DLD1 (cell line): ENCODE measurements at regions not wholly inside any gene's neighbourhood (a gene's known extent, or its start where the extent isn't known, plus 50 kb on each side); places are given as distances from the start of the nearest gene placed in this dataset.
"Not testable (repeated sequence)": the region's sequence is repeated elsewhere in the genome, so short reads cannot be mapped to it uniquely, and the experiment has no call there.

Experiments used
- in situ Hi-C: cut with HindIII; loops from 2 replicates; pipeline ENCODE4 v1.10.0; 2017; ENCODE audit warnings: low sequenced_read_pairs

DNA sequence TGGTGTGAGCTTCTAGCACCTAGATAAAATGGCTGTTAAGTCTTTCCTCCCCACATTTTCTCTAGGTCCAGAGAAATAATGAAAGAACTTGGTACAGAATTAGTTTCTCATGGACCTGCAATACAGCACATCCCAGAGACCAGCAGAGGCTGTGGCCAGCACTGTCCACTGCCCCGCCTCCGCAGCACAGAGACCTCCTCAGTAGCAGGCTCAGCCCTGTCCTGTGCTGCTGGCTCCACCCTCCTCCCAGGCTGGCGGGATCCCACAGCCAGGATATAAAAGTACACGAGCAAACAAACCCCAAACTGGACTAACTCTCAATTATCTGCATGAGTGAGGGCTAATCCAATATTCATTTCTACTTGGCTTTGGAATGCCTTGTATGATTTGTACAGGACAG is 401.5 kb downstream of the RPS6KC1 start:
- in situ Hi-C loops: no loop called here

GRCh38 chr1:213457186-213457585 is 406.1 kb downstream of the RPS6KC1 start:
- in situ Hi-C loops: no loop called here

DNA sequence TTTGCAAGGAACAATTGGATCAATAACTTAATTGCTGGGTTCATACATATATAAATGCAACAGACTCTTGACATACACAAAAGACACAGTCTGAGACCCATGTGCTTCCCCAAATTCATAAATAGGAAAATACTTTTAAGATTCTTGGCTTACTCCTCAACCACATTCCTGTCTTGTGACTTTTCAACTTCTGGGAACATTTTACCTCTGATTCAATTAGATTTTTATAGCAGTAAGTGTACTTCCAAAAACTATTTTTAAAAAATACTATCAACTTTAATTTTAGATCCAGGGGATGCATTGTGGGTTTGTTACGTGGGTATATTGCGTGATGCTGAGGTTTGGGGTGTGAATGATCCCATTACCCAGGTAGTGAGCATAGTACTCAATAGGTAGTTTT is 406.7 kb downstream of the RPS6KC1 start:
- in situ Hi-C loops: no loop called here

GRCh38 chr1:213462374-213462773 is 411.3 kb downstream of the RPS6KC1 start:
- in situ Hi-C loops: not testable (repeated sequence)

DNA sequence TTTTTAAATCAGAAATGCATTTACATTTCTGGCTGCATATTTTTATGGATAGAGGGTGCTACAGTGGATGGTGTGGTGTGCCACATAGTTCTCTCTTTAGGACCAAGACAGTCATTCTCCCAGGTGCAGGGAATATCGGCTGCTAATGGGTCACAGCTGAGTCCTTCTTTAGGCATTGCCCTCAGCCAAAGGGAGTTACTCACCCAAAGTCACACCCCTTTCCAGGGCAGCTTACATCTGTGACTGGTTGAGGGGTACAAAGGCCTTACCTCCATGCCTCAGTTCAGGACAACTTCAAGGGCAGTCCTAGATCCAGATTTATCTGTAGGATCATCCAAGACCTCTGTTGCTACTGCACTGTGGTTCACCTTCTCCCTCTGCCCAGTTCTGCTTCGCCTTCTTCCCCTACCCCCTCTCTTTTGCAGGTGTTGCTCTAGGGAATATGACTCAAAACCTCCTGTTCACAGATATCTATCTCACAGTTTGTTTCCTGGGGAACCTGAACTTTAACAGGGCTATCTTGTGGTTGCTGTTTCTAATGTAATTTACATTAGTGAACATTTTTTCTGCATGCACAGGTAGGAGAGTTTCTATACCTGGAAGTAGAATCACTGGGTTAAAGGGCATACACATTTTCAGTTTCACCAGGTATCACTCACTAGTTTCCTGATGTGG is 413.9 kb downstream of the RPS6KC1 start:
- in situ Hi-C loops: no loop called here

DNA sequence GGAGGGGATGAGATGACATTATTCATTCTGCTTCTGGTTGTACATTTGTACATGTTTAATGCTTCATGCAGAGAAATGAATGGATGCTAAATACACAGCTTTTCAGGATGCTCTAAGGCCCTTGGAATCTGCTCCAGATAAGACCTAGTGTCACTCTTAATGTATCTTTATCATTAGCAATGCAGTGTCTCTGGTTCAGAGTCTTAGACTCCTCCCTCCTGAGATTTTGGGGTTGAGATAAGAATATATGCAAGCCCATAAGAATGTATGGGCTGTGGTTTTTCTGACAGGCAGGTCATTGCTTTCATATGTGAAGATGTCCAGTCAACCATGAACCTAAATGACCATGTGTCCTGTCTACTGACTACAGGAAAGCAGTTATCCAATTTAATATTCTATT is 415.5 kb downstream of the RPS6KC1 start:
- in situ Hi-C loops: no loop called here

- in situ Hi-C loops: loop anchor here (10.0 kb wide), 1 partner anchor 79 kb away; no protein-coding TSS in a partner anchor
These were observed 423.0 kb downstream of the RPS6KC1 start for GRCh38 chr1:213474054-213474453.

DNA sequence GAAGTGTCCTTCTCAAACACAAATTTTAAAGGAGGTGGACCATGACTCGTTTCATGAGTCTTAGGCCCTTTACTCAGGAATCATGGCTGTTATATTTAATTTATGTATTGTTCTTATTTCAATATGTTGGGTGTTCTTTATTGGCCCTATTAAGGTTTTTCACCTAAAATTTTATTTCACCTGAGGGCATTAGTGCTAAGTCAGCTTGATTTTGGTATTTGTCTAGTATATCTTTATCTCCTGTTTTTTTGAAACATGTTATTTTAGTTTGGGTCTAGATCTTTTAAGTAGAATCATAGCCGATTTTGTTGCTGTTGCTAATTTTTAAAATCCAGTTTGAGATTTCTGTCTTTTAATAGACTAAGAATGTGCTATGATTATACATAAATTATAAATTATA is 430.4 kb downstream of the RPS6KC1 start:
- in situ Hi-C loops: no loop called here

DNA sequence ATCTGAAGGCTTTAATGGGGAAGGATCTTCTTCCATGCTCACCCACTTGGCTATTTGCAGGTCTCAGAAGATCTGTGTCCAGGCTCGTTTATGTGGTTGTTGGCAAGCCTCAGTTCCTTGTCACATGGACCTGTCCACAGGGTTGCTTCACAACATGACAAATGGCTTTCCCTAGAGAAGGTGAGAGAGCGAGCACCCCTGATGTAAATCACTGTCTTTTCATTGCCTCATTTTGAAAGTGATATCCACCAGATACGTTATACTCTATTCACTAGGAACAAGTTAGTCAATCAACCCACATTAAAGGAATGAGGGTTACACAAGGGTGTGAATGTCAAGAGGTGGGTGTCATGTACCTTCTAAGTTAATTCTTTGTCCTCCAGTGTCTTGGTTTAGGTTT is 433.3 kb downstream of the RPS6KC1 start:
- in situ Hi-C loops: no loop called here

DNA sequence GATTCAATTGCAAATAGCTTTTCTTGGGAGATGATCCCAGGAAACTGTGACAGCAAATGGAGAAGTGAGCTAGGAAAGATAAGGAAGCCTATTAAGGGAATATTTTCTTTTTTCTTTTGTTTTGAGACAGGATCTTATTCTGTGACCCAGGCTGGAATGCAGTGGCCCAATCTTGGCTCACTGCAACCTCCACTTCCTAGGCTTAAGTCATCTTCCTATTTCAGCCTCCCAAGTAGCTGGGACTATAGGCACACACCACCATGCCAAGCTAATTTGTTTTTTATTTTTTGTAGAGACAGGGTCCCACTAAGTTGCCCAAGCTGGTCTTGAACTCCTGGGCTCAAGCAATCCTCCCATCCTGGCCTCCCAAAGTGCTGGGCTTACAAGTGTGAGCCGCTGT is 433.7 kb downstream of the RPS6KC1 start:
- in situ Hi-C loops: no loop called here

- in situ Hi-C loops: no loop called here
These were observed 435.4 kb downstream of the RPS6KC1 start for GRCh38 chr1:213486488-213486887.

DNA sequence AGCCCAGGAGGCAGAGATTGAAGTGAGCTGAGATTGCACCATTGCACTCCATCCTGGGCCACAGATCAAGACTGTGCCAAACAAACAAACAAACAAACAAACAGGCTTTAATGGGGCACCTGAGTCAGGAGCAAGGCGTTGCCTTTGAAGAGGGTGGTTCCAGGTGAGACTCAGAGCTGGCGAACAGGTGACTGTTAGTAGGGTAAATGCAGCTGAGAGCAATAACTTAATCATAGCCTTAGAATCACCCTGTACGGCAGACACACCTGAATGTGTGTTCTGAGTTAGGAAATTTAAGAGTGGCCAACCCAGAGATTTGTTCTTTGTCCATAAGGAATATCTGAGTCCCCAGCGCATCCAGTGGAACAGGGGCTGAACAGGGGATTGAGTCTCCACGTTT is 440.4 kb downstream of the RPS6KC1 start:
- in situ Hi-C loops: no loop called here

- in situ Hi-C loops: no loop called here
These were observed 441.4 kb downstream of the RPS6KC1 start for GRCh38 chr1:213492161-213493041.

GRCh38 chr1:213499444-213499843 is 448.4 kb downstream of the RPS6KC1 start:
- in situ Hi-C loops: no loop called here

DNA sequence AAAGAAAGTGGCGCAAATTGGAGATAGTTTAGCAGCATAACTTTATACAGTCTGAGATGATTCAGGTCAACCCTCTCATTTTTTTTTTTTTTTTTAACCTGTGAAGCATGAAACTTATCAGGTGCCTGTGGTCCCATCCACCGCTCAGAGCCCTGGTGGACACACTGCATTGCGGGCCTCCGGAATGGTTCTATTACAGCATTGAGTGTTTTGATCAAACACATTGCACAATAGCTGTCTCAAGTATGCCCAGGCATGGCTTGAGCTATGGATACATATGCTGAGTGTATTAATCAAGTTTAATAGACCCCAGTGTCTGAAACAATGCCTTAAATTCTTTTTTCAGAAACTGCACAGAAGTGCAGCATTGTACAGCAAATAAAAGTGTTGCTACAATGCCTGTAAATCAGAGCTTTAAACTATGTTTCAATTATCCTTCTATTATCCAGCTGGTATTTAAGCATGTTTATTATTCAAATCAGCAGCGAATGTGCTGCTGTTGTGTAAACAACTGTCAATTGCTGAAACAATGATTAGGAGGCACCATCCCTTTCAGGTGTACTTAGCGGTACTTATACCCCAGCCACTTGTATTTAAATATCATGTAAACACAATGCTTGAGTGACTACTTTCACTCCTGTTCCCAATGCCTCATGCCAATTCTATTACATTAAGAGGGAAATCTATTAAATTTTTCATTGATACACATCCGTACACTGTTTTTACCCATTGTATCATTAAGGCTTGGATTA is 456.6 kb downstream of the RPS6KC1 start:
- in situ Hi-C loops: no loop called here

- in situ Hi-C loops: no loop called here
These were observed 460.1 kb downstream of the RPS6KC1 start for GRCh38 chr1:213511173-213511572.

GRCh38 chr1:213512316-213512715 is 461.3 kb downstream of the RPS6KC1 start:
- in situ Hi-C loops: no loop called here

- in situ Hi-C loops: no loop called here
These were observed 462.0 kb downstream of the RPS6KC1 start for GRCh38 chr1:213513006-213513405.

- in situ Hi-C loops: not testable (repeated sequence)
These were observed 463.6 kb downstream of the RPS6KC1 start for GRCh38 chr1:213514408-213515179.

DNA sequence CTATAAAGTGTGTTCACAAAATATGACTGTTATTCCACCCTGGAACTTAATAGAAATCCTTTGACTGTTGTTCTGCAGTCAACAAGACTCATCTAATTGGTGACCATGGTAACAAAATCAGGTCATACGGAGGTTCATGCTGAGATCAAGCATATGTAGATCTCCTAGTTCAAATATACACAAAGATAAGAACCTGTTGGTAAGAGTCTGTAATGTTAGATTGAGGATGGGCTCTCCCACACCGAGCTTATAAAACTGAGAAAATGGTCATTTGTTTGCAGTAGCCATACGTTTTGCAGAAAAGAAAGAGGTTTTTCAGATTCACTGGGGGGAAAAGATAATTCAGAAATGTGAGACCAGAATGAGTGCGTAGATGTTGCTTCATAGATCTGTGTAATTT is 468.1 kb downstream of the RPS6KC1 start:
- in situ Hi-C loops: no loop called here

GRCh38 chr1:213521206-213521605 is 466.6 kb upstream of the PROX1 start:
- in situ Hi-C loops: no loop called here
